AG04449 (cell line): ENCODE measurements at regions not wholly inside any gene's neighbourhood (a gene's known extent, or its start where the extent isn't known, plus 50 kb on each side); places are given as distances from the start of the nearest gene placed in this dataset.

Experiments
- CTCF ChIA-PET: fragments of 350-600 bp; formaldehyde crosslinking; extraction: SDS; loops from one replicate; lab custom pipeline; 2021; ENCODE audit warnings: antibody characterized with exemption; lab: Yijun Ruan, JAX
- POLR2A ChIA-PET: fragments of 400-600, 350-600 bp; formaldehyde crosslinking; extraction: SDS; loops from one replicate; lab custom pipeline; 2020; ENCODE audit warnings: antibody characterized with exemption, inconsistent platforms; lab: Yijun Ruan, JAX
- DNase-seq: peaks from one replicate; pipeline ENCODE4 v3.0.0-alpha.2; 2010; ENCODE audit warnings: low read depth, low spot score
- H3K4me3 ChIP-seq: 2 replicates; pipeline ENCODE4 v1.5.1; 2011; ENCODE audit warnings: low read depth, mild to moderate bottlenecking, control low read depth, low read length
- TF ChIP-seq, protein P1 (sequence below): IDR thresholded peaks from one replicate; pipeline ENCODE4 v1.5.1; 2011; ENCODE audit warnings: mild to moderate bottlenecking, moderate library complexity, low read length, control low read depth, inconsistent platforms; ENCODE audit not compliant: insufficient read depth; ENCODE audit errors: missing control alignments

DNA sequence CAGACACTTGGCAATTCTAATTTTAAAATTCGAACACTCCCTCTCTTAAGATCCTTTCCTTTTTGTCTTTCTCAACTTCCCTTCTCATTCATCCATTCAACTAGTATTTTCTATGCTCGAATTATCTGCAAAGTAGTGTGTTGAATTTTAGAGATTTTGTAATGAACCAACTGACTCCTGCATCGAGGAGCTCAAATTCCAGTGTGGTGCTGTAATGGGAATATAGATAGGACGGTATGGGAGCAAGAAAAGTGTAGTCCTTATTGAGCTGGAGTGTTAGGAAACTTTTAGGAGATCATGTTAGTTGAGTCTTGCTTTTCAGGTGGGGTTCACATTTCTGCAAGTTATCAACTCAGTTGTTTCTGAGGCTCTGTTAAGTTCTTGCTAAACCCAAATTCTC is 897.5 kb downstream of the TTLL7 start:
- TF ChIP-seq, protein P1, sequence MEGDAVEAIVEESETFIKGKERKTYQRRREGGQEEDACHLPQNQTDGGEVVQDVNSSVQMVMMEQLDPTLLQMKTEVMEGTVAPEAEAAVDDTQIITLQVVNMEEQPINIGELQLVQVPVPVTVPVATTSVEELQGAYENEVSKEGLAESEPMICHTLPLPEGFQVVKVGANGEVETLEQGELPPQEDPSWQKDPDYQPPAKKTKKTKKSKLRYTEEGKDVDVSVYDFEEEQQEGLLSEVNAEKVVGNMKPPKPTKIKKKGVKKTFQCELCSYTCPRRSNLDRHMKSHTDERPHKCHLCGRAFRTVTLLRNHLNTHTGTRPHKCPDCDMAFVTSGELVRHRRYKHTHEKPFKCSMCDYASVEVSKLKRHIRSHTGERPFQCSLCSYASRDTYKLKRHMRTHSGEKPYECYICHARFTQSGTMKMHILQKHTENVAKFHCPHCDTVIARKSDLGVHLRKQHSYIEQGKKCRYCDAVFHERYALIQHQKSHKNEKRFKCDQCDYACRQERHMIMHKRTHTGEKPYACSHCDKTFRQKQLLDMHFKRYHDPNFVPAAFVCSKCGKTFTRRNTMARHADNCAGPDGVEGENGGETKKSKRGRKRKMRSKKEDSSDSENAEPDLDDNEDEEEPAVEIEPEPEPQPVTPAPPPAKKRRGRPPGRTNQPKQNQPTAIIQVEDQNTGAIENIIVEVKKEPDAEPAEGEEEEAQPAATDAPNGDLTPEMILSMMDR: no peak
- CTCF ChIA-PET: no interaction called here
- DNase-seq: no peak
- POLR2A ChIA-PET: no interaction called here
- no peak overlapping the region for H3K4me3 ChIP-seq

DNA sequence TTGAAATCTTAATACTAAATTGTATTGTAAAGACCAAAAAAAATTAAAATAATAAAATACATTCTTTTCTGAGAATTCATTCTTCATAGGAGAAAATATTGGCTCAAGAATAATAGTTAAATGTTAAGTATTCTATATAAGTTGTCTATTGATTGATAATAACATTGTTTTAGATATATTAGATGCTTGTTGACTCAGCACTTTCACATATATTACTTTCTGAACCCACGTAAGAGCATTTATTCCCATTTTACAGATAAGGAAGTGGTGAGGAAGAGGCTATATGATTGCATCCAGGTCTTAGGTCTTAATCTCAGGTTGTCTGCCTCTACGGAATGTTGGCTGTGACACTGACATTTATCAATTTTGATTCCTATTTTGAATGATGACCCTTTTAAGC is 898.8 kb downstream of the TTLL7 start:
- DNase-seq: no peak
- ChIA-PET CTCF (no interaction called here), POLR2A (no interaction called here)
- no peak overlapping the region for H3K4me3 ChIP-seq
- TF ChIP-seq, protein P1: no peak

DNA sequence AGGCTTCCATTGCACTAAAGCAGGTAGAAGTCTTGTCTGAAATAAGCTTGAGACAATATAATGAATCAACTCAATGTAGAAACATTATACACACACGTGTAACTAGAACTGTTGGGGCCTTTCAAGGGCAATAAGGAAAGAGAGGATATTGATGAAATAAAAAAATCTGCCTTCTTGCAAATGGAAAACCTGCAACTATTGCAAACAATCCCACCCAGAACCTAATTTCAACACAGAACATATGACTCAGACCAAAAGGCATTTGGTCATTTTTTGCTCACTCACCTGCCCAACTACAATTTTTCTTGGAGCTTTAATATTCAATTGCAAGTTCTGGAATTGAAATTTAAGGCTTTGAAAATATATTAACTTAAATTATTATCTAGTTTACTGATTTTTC is 900.1 kb downstream of the TTLL7 start:
- no peak for DNase-seq
- ChIA-PET CTCF (no interaction called here), POLR2A (no interaction called here)
- TF ChIP-seq, protein P1: no peak
- H3K4me3 ChIP-seq: no peak overlapping the region

DNA sequence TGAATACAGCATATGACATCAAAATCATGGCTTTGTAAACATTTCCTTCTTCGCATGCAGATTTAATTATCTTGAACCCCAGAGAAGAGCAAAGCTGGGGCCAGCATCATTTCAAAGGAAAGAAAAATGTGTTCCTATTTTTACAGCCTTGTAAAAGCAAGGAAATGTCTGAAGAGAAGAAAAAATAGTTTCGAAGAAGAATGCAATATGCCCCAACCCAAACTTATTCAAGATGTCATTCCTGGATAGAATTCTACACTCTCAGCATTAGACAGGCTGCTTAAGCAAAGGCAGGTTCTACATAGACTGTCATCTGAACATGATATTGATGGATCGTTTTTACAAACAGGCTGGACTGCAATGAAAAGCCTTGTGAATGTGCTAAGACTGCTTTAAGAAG is 900.8 kb downstream of the TTLL7 start:
- H3K4me3 ChIP-seq: no peak overlapping the region
- no peak for DNase-seq
- CTCF ChIA-PET: no interaction called here
- POLR2A ChIA-PET: no interaction called here
- TF ChIP-seq, protein P1: no peak

DNA sequence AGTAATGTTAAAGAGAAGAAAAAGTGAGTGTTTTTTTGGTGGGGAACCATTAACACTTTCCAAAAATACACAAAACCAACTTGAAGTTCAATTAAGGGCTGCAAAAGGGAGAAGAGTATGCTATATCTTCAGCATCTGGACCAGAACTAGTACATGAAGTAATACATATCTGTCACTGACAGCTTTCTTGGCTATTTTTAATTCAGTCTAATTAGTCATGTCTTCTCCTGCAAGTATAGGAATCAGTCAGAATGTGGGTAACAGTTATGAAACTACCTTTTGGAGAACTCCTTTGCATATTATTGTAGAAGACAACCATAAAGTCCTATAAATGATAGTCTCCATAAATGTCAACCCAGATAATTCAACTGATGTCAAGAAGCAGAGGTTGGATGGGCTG is 901.2 kb downstream of the TTLL7 start:
- CTCF ChIA-PET: no interaction called here
- TF ChIP-seq, protein P1: no peak
- DNase-seq: no peak
- H3K4me3 ChIP-seq: no peak overlapping the region
- POLR2A ChIA-PET: no interaction called here

DNA sequence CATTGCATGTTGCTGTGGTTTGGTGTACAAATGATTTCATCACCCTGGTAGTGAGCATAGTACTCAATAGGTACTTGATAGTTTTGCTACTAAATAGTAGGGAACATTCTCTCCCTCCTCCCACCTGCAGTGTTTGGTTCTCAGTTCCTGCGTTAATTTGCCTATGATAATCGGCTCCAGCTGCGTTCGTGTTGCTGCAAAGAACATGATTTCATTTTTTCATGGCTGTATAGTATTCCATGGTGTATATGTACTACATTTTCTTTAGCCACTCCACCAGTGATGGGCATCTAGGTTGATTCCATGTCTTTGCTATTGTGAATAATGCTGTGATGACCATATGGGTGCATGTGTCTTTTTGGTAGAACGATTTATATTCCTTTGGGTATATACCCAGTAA is 903.4 kb downstream of the TTLL7 start:
- TF ChIP-seq, protein P1: no peak
- H3K4me3 ChIP-seq: no peak overlapping the region
- ChIA-PET POLR2A (no interaction called here), CTCF (no interaction called here)
- DNase-seq: no peak

DNA sequence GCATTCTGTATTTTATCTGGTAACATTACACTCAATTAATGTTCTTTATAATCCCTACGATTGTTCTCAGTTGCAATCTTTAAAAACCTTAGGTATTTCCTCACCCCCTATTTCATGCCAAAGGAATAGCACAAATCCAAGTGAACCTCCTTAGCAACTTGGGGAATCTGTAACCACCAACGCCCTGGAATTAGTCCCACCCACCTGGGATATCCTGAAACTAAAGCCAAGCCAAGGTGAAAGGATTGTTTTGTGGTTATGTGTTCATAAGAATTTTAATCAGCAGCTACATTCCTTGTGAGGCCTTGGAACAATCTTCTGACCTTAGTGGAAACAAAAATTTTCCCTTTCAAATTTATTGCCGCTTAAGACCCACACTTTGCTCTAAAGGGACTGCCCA is 908.7 kb downstream of the TTLL7 start:
- no peak overlapping the region for H3K4me3 ChIP-seq
- ChIA-PET CTCF (no interaction called here), POLR2A (no interaction called here)
- DNase-seq: no peak
- TF ChIP-seq, protein P1: no peak
